Testis (tissue), 2 donors: ENCODE measurements at regions not wholly inside any gene's neighbourhood (a gene's known extent, or its start where the extent isn't known, plus 50 kb on each side); places are given as distances from the start of the nearest gene placed in this dataset.

ENCODE experiments used
- DNase-seq: peaks from one replicate; pipeline ENCODE4 v3.0.0-alpha.2; 2019
- H3K27ac ChIP-seq, 2 donors: fragments of 200-600 bp; sonication (generic); one replicate each; pipeline ENCODE4 v1.5.1; 2019
- H3K27me3 ChIP-seq: fragments of 200-600 bp; sonication (generic); one replicate; pipeline ENCODE4 v1.5.1; 2019
- H3K36me3 ChIP-seq: fragments of 200-600 bp; sonication (generic); one replicate; pipeline ENCODE4 v1.5.1; 2017; ENCODE audit warnings: low read depth; ENCODE audit errors: missing control alignments
- H3K4me1 ChIP-seq: fragments of 200-600 bp; sonication (generic); one replicate; pipeline ENCODE4 v1.5.1; 2019
- H3K4me3 ChIP-seq, 2 donors: fragments of 200-600 bp; sonication (generic); one replicate each; pipeline ENCODE4 v1.5.1; 2017 to 2019
- H3K9me3 ChIP-seq: fragments of 200-600 bp; sonication (generic); one replicate; pipeline ENCODE4 v1.5.1; 2017
- CTCF ChIP-seq, 3 experiments: fragments of 450-650 bp in 2 of 3; fragments of 200-600 bp in 1 of 3; sonication (generic) in 1 of 3; IDR thresholded peaks; one replicate each; pipeline ENCODE4 v1.5.1; 2016 to 2019; ENCODE audit warnings: antibody characterized with exemption in 3 of 3, mild to moderate bottlenecking in 2 of 3, moderate library complexity in 1 of 3
- POLR2A ChIP-seq: fragments of 450-650 bp; IDR thresholded peaks from one replicate; pipeline ENCODE4 v1.6.1; 2017; ENCODE audit warnings: antibody characterized with exemption, mild to moderate bottlenecking, moderate library complexity
- WGBS, 2 donors: methylation state at CpG; one replicate each; pipeline ENCODE4 v1.1.5; 2018; 5-methylcytosine and 5-hydroxymethylcytosine counted together
- intact Hi-C: fragments of 100-400 bp; cut with DNase I; formaldehyde crosslinking; loops from one replicate; pipeline ENCODE4 v1.15.1; 2023; ENCODE audit warnings: low total_unique reads

GRCh38 chr4:92111493-92111892, 192.3 kb upstream of the GRID2 start:
- WGBS, 2 donors = 95 to 97% methylated on average over 2 of the region's 2 CpGs
- H3K9me3 ChIP-seq = no peaks in the 10 kb centered on the region
- H3K36me3 ChIP-seq = no peaks in the 10 kb centered on the region

GRCh38 chr4:92112805-92113204, 191.0 kb upstream of the GRID2 start:
- no peaks in the 10 kb centered on the region for H3K36me3 ChIP-seq
- no peaks in the 10 kb centered on the region for H3K9me3 ChIP-seq
- 85 to 86% methylated on average over 2 of the region's 2 CpGs for WGBS, 2 donors
- H3K4me1 ChIP-seq = no peaks in the 10 kb centered on the region
- no peak overlapping the region for H3K27ac ChIP-seq
- no peak for DNase-seq
- TF ChIP-seq CTCF (IDR thresholded peaks at IDR 0.05) (no peak), POLR2A (no peak)
- intact Hi-C loops = no loop called here
- no peaks in the 10 kb centered on the region for H3K27me3 ChIP-seq
- no peak overlapping the region for H3K4me3 ChIP-seq

More at GRCh38 chr4:92111493-92111892, 192.3 kb upstream of the GRID2 start:
- Histone ChIP-seq H3K4me3 (no peak overlapping the region), H3K27me3 (no peaks in the 10 kb centered on the region), H3K27ac (no peak overlapping the region), H3K4me1 (no peaks in the 10 kb centered on the region)
- intact Hi-C loops = no loop called here
- TF ChIP-seq POLR2A (no peak), CTCF (IDR thresholded peaks at IDR 0.05) (no peak)
- DNase-seq = no peak

- no peaks in the 10 kb centered on the region for H3K27me3 ChIP-seq
- H3K27ac ChIP-seq = no peak overlapping the region
- DNase-seq = no peak
- no peak overlapping the region for H3K4me3 ChIP-seq
- intact Hi-C loops = no loop called here
- H3K36me3 ChIP-seq = no peaks in the 10 kb centered on the region
- no peaks in the 10 kb centered on the region for H3K9me3 ChIP-seq
- TF ChIP-seq POLR2A = no peak
- no peak for TF ChIP-seq CTCF (IDR thresholded peaks at IDR 0.05)
- H3K4me1 ChIP-seq = no peaks in the 10 kb centered on the region
- 53 to 61% methylated on average over 6 of the region's 6 CpGs for WGBS, 2 donors
Measured at GRCh38 chr4:92120810-92121498, 182.8 kb upstream of the GRID2 start.

- no peak for DNase-seq
- H3K36me3 ChIP-seq = no peaks in the 10 kb centered on the region
- no peaks in the 10 kb centered on the region for H3K27me3 ChIP-seq
- TF ChIP-seq POLR2A = no peak
- TF ChIP-seq CTCF (IDR thresholded peaks at IDR 0.05) = no peak
- no peaks in the 10 kb centered on the region for H3K9me3 ChIP-seq
- no peak overlapping the region for H3K4me3 ChIP-seq
- intact Hi-C loops = no loop called here
- WGBS, 2 donors = 83 to 86% methylated on average over 3 of the region's 3 CpGs
- no peaks in the 10 kb centered on the region for H3K4me1 ChIP-seq
- H3K27ac ChIP-seq = no peak overlapping the region
Measured at GRCh38 chr4:92122911-92123310, 180.9 kb upstream of the GRID2 start.

GRCh38 chr4:92128676-92129075, 175.1 kb upstream of the GRID2 start:
- Histone ChIP-seq H3K4me3 (no peak overlapping the region), H3K27ac (no peak overlapping the region), H3K4me1 (no peaks in the 10 kb centered on the region), H3K27me3 (no peaks in the 10 kb centered on the region), H3K36me3 (no peaks in the 10 kb centered on the region), H3K9me3 (no peaks in the 10 kb centered on the region)
- TF ChIP-seq CTCF (IDR thresholded peaks at IDR 0.05) (no peak), POLR2A (no peak)
- intact Hi-C loops = no loop called here
- DNase-seq = no peak
- WGBS, 2 donors = 92 to 100% methylated on average over 1 of the region's 1 CpG
